ENCODE measurements at regions not wholly inside any gene's neighbourhood (a gene's known extent, or its start where the extent isn't known, plus 50 kb on each side); places are given as distances from the start of the nearest gene placed in this dataset.
A peak's percentile ranks its signal among the peaks of the same experiment; 100 is the strongest.

- Histone ChIP-seq H3K36me3 (no peaks in the 10 kb centered on the region), H3K9me3 (no peaks in the 10 kb centered on the region), H3K27ac (no peak overlapping the region), H3K4me1 (no peaks in the 10 kb centered on the region), H3K4me3 (no peak overlapping the region), H3K27me3 (no peaks in the 10 kb centered on the region)
- TF ChIP-seq POLR2A (IDR thresholded peaks at IDR 0.05), result no peak
- no peak for TF ChIP-seq CTCF (IDR thresholded peaks at IDR 0.05)
- 81% methylated on average over 1 of the region's 1 CpG for WGBS (ENCODE audit: insufficient coverage, low coverage, low lambda C conversion rate, missing lambda C conversion rate)
- intact Hi-C loops (cut with DNase I), result no loop called here
- ATAC-seq (no peak), DNase-seq (no peak)
Observed at GRCh38 chr12:45102818-45103217, 51.9 kb upstream of the DBX2 start.

GRCh38 chr12:45105996-45106395, 55.1 kb upstream of the DBX2 start:
- Histone ChIP-seq H3K9me3 (no peaks in the 10 kb centered on the region), H3K4me1 (no peaks in the 10 kb centered on the region), H3K27ac (no peak overlapping the region), H3K27me3 (no peaks in the 10 kb centered on the region), H3K36me3 (no peaks in the 10 kb centered on the region), H3K4me3 (no peak overlapping the region)
- TF ChIP-seq POLR2A (IDR thresholded peaks at IDR 0.05) (no peak), CTCF (IDR thresholded peaks at IDR 0.05) (no peak)
- intact Hi-C loops (cut with DNase I), result no loop called here
- no peak for ATAC-seq
- no peak for DNase-seq
- 80% methylated on average over 10 of the region's 10 CpGs for WGBS (ENCODE audit: insufficient coverage, low coverage, low lambda C conversion rate, missing lambda C conversion rate)

- WGBS (ENCODE audit: insufficient coverage, low coverage, low lambda C conversion rate, missing lambda C conversion rate), result 54% methylated on average over 2 of the region's 2 CpGs
- Histone ChIP-seq H3K4me1 (no peaks in the 10 kb centered on the region), H3K9me3 (no peaks in the 10 kb centered on the region), H3K27ac (no peak overlapping the region), H3K27me3 (no peaks in the 10 kb centered on the region), H3K4me3 (no peak overlapping the region), H3K36me3 (no peaks in the 10 kb centered on the region)
- intact Hi-C loops (cut with DNase I), result no loop called here
- DNase-seq, result no peak
- ATAC-seq, result no peak
- no peak for TF ChIP-seq POLR2A (IDR thresholded peaks at IDR 0.05)
- no peak for TF ChIP-seq CTCF (IDR thresholded peaks at IDR 0.05)
Observed at GRCh38 chr12:45112306-45112705, 61.4 kb upstream of the DBX2 start.

- Histone ChIP-seq H3K4me3 (no peak overlapping the region), H3K27me3 (no peaks in the 10 kb centered on the region), H3K27ac (no peak overlapping the region), H3K4me1 (no peaks in the 10 kb centered on the region), H3K9me3 (no peaks in the 10 kb centered on the region), H3K36me3 (no peaks in the 10 kb centered on the region)
- WGBS (ENCODE audit: insufficient coverage, low coverage, low lambda C conversion rate, missing lambda C conversion rate), result 81% methylated on average over 2 of the region's 2 CpGs
- intact Hi-C loops (cut with DNase I), result no loop called here
- TF ChIP-seq POLR2A (IDR thresholded peaks at IDR 0.05), result no peak
- no peak for TF ChIP-seq CTCF (IDR thresholded peaks at IDR 0.05)
- DNase-seq, result no peak
- no peak for ATAC-seq
Observed at GRCh38 chr12:45121224-45121623, 70.3 kb upstream of the DBX2 start.

GRCh38 chr12:45122768-45123380, 72.0 kb upstream of the DBX2 start:
- peak in 2 of 4 donors; percentile 28 to 39 for ATAC-seq
- DNase-seq, result no peak
- 59% methylated on average over 6 of the region's 6 CpGs for WGBS (ENCODE audit: insufficient coverage, low coverage, low lambda C conversion rate, missing lambda C conversion rate)
- Histone ChIP-seq H3K27me3 (no peaks in the 10 kb centered on the region), H3K36me3 (no peaks in the 10 kb centered on the region), H3K4me1 (no peaks in the 10 kb centered on the region), H3K27ac (no peak overlapping the region), H3K4me3 (no peak overlapping the region), H3K9me3 (no peaks in the 10 kb centered on the region)
- no peak for TF ChIP-seq POLR2A (IDR thresholded peaks at IDR 0.05)
- TF ChIP-seq CTCF (IDR thresholded peaks at IDR 0.05), result peak; percentile 13 to 47 (median 34)
- intact Hi-C loops (cut with DNase I), result no loop called here

Data from right lobe of liver (tissue), 6 donors.